SK-N-SH (cell line): ENCODE measurements at regions not wholly inside any gene's neighbourhood (a gene's known extent, or its start where the extent isn't known, plus 50 kb on each side); places are given as distances from the start of the nearest gene placed in this dataset.

Source experiments
- CTCF ChIA-PET: fragments of 300-600, 350-600 bp; formaldehyde crosslinking; extraction: SDS; loops from one replicate; lab custom pipeline; 2021; lab: Yijun Ruan, JAX
- POLR2A ChIA-PET: fragments of 350-600 bp; sonication (Branson Sonifier 250); formaldehyde crosslinking; extraction: SDS; loops from one replicate; lab custom pipeline; 2020; ENCODE audit warnings: antibody characterized with exemption, inconsistent platforms; lab: Yijun Ruan, JAX
- DNase-seq: peaks from one replicate; pipeline ENCODE4 v3.0.0; 2012
- H2AFZ ChIP-seq: fragments of 200-600 bp; sonication (generic); 2 replicates; pipeline ENCODE4 v1.8.1; 2016; ENCODE audit warnings: antibody characterized with exemption, mild to moderate bottlenecking, low read depth
- H3F3A ChIP-seq: fragments of 200-600 bp; sonication (generic); replicated peaks from 2 replicates; pipeline ENCODE3; 2016; ENCODE audit warnings: antibody characterized with exemption, mild to moderate bottlenecking; ENCODE audit not compliant: insufficient read depth
- H3K27ac ChIP-seq, 2 experiments: fragments of 200-500 bp in 1 of 2; fragments of 200-600 bp in 1 of 2; sonication (Bioruptor generic) in 1 of 2; sonication (generic), shearing (Covaris generic) in 1 of 2; 2 replicates each; pipeline versions ENCODE4 v1.5.1 to v1.6.1; 2014 to 2016; ENCODE audit warnings: low read depth in 2 of 2, inconsistent platforms in 1 of 2, low read length in 1 of 2, mild to moderate bottlenecking in 1 of 2, mixed read lengths in 1 of 2
- H3K27me3 ChIP-seq: fragments of 200-600 bp; sonication (generic), shearing (Covaris generic); 2 replicates; pipeline ENCODE4 v1.6.1; 2016; ENCODE audit warnings: mixed run types; ENCODE audit not compliant: insufficient read depth
- H3K36me3 ChIP-seq, 2 experiments: fragments of 200-500 bp in 1 of 2; fragments of 200-600 bp in 1 of 2; sonication (Bioruptor generic) in 1 of 2; sonication (generic) in 1 of 2; replicated peaks in 1 of 2; 2 replicates each; pipeline versions ENCODE3 to v1.5.1; 2014 to 2016; ENCODE audit warnings: low read length in 1 of 2, mild to moderate bottlenecking in 1 of 2; ENCODE audit not compliant: insufficient read depth in 2 of 2, control insufficient read depth in 1 of 2
- H3K4me1 ChIP-seq, 2 experiments: fragments of 200-500 bp in 1 of 2; fragments of 200-600 bp in 1 of 2; sonication (Bioruptor generic) in 1 of 2; sonication (generic), shearing (Covaris generic) in 1 of 2; 2 replicates each; pipeline versions ENCODE4 v1.5.1 to v1.6.1; 2014 to 2016; ENCODE audit warnings: low read depth in 1 of 2, low read length in 1 of 2, mixed run types in 1 of 2; ENCODE audit not compliant: insufficient read depth in 2 of 2, control insufficient read depth in 1 of 2
- H3K4me2 ChIP-seq: fragments of 200-600 bp; sonication (generic), shearing (Covaris generic); 2 replicates; pipeline ENCODE4 v1.6.1; 2017; ENCODE audit warnings: mixed run types
- H3K4me3 ChIP-seq, 2 experiments: fragments of 200-500 bp in 1 of 2; fragments of 200-600 bp in 1 of 2; sonication (Bioruptor generic) in 1 of 2; sonication (generic), shearing (Covaris generic) in 1 of 2; 2 replicates each; pipeline versions ENCODE4 v1.5.1 to v1.8.1; 2014 to 2016; ENCODE audit warnings: low read depth in 2 of 2, inconsistent platforms in 1 of 2, low read length in 1 of 2, mild to moderate bottlenecking in 1 of 2, mixed read lengths in 1 of 2, moderate library complexity in 1 of 2
- H3K79me2 ChIP-seq: fragments of 200-600 bp; sonication (generic); 2 replicates; pipeline ENCODE4 v1.8.1; 2017; ENCODE audit warnings: mild to moderate bottlenecking; ENCODE audit not compliant: insufficient read depth
- H3K9ac ChIP-seq: fragments of 200-600 bp; sonication (generic); 2 replicates; pipeline ENCODE4 v1.6.1; 2017; ENCODE audit warnings: mixed run types
- H3K9me2 ChIP-seq: fragments of 200-600 bp; sonication (generic); 2 replicates; pipeline ENCODE4 v1.6.1; 2017; ENCODE audit warnings: mixed run types
- H3K9me3 ChIP-seq: fragments of 200-600 bp; sonication (generic); 2 replicates; pipeline ENCODE4 v1.6.1; 2017; ENCODE audit warnings: mixed run types, mild to moderate bottlenecking, moderate library complexity
- H4K20me1 ChIP-seq: fragments of 200-600 bp; sonication (generic); 2 replicates; pipeline ENCODE4 v1.6.1; 2017; ENCODE audit warnings: mild to moderate bottlenecking, mixed run types; ENCODE audit not compliant: insufficient read depth
- CTCF ChIP-seq: fragments of 200-600 bp; sonication (generic); IDR thresholded peaks from 2 replicates; pipeline ENCODE4 v1.6.1; 2017; ENCODE audit warnings: antibody characterized with exemption, mild to moderate bottlenecking, moderate library complexity
- EZH2phosphoT487 ChIP-seq: fragments of 200-600 bp; sonication (generic); IDR thresholded peaks from 2 replicates; pipeline ENCODE4 v1.6.1; 2017; ENCODE audit warnings: low read depth, mixed run types, mild to moderate bottlenecking, antibody characterized with exemption, moderate library complexity, borderline replicate concordance
- FOXM1 ChIP-seq: IDR thresholded peaks from 2 replicates; pipeline ENCODE4 v1.4.0; 2012; ENCODE audit warnings: low read depth, mild to moderate bottlenecking
- GABPA ChIP-seq: IDR thresholded peaks from 2 replicates; pipeline ENCODE4 v1.4.0; 2012; ENCODE audit warnings: low read depth, mild to moderate bottlenecking
- JUND ChIP-seq: IDR thresholded peaks from 2 replicates; pipeline ENCODE4 v1.4.0; 2012
- MEF2A ChIP-seq: IDR thresholded peaks from 2 replicates; pipeline ENCODE4 v1.4.0; 2012; ENCODE audit warnings: low read depth, borderline replicate concordance
- RXRA ChIP-seq: IDR thresholded peaks from 2 replicates; pipeline ENCODE4 v1.4.0; 2012; ENCODE audit warnings: low read depth, mild to moderate bottlenecking, borderline replicate concordance
- SMC3 ChIP-seq: IDR thresholded peaks from 2 replicates; pipeline ENCODE4 v1.6.1; 2012; ENCODE audit warnings: low read depth, low read length, improper control_type of control experiment
- TCF12 ChIP-seq: IDR thresholded peaks from 2 replicates; pipeline ENCODE4 v1.4.0; 2012
- USF2 ChIP-seq: fragments of 150-350 bp; IDR thresholded peaks from 2 replicates; pipeline ENCODE4 v1.6.1; 2017; ENCODE audit warnings: antibody characterized with exemption, low read length, low read depth, borderline replicate concordance
- YY1 ChIP-seq: IDR thresholded peaks from 2 replicates; pipeline ENCODE4 v1.4.0; 2012; ENCODE audit warnings: low read depth, mild to moderate bottlenecking
- WGBS: methylation state at CpG from one replicate; pipeline ENCODE4 v1.1.6; 2017; ENCODE audit warnings: low lambda C conversion rate; 5-methylcytosine and 5-hydroxymethylcytosine counted together

- 84% methylated on average over 22 of the region's 22 CpGs for WGBS
- POLR2A ChIA-PET = no interaction called here
These were observed 156.9 kb downstream of the PTPN11 start for GRCh38 chr12:112575559-112576067.

GRCh38 chr12:112577473-112578329 lies 159.0 kb downstream of the PTPN11 start:
- H3K9ac ChIP-seq = no peak overlapping the region
- ChIA-PET POLR2A (no interaction called here), CTCF (interaction anchor here (1.7 kb wide), 1 partner anchor 13 kb away, joined by 3 read pairs; no protein-coding TSS in a partner anchor)
- no peaks in the 10 kb centered on the region for H3K9me2 ChIP-seq
- no peak overlapping the region for H3K4me3 ChIP-seq
- H4K20me1 ChIP-seq = no peaks in the 10 kb centered on the region
- H3K9me3 ChIP-seq = no peaks in the 10 kb centered on the region
- H3K36me3 ChIP-seq = no peaks in the 10 kb centered on the region
- no peaks in the 10 kb centered on the region; a peak in 1 of 4 replicates for H3K4me1 ChIP-seq
- H3F3A ChIP-seq = no peaks in the 10 kb centered on the region
- H3K79me2 ChIP-seq = no peaks in the 10 kb centered on the region
- H2AFZ ChIP-seq = no peak overlapping the region
- H3K27ac ChIP-seq = no peak overlapping the region
- WGBS = 35% methylated on average over 4 of the region's 4 CpGs
- H3K4me2 ChIP-seq = no peak overlapping the region
- no peak for TF ChIP-seq SMC3
- no peak for TF ChIP-seq USF2
- no peak for TF ChIP-seq EZH2phosphoT487
- TF ChIP-seq RXRA = no peak
- no peak for TF ChIP-seq JUND
- no peak for TF ChIP-seq FOXM1
- TF ChIP-seq YY1 = no peak
- no peak for TF ChIP-seq TCF12
- no peak for TF ChIP-seq MEF2A
- DNase-seq = no peak
- H3K27me3 ChIP-seq = no peaks in the 10 kb centered on the region

More at GRCh38 chr12:112575559-112576067, 156.9 kb downstream of the PTPN11 start:
- H3K4me2 ChIP-seq = no peak overlapping the region
- CTCF ChIA-PET = interaction anchor here (1.1 kb wide), 1 partner anchor 11 kb away, joined by 3 read pairs; no protein-coding TSS in a partner anchor
- no peaks in the 10 kb centered on the region for H4K20me1 ChIP-seq
- no peaks in the 10 kb centered on the region for H3K79me2 ChIP-seq
- no peaks in the 10 kb centered on the region for H3K9me3 ChIP-seq
- H3K27ac ChIP-seq = no peak overlapping the region
- H3F3A ChIP-seq = no peaks in the 10 kb centered on the region
- no peaks in the 10 kb centered on the region for H3K36me3 ChIP-seq
- H3K4me1 ChIP-seq = no peaks in the 10 kb centered on the region; a peak in 1 of 4 replicates
- H3K9ac ChIP-seq = no peak overlapping the region
- no peak overlapping the region for H3K4me3 ChIP-seq
- H2AFZ ChIP-seq = no peak overlapping the region
- no peak for DNase-seq
- TF ChIP-seq CTCF = no peak
- TF ChIP-seq GABPA = no peak
- no peaks in the 10 kb centered on the region for H3K27me3 ChIP-seq
- no peaks in the 10 kb centered on the region for H3K9me2 ChIP-seq
